CD4-positive, alpha-beta T cell treated with Interleukin-6 for 4 hours (primary cell): ENCODE measurements at regions not wholly inside any gene's neighbourhood (a gene's known extent, or its start where the extent isn't known, plus 50 kb on each side); places are given as distances from the start of the nearest gene placed in this dataset.

Source experiments
- DNase-seq: peaks from one replicate; pipeline ENCODE4 v3.0.0-alpha.2; 2020; ENCODE audit warnings: mixed read lengths

DNA sequence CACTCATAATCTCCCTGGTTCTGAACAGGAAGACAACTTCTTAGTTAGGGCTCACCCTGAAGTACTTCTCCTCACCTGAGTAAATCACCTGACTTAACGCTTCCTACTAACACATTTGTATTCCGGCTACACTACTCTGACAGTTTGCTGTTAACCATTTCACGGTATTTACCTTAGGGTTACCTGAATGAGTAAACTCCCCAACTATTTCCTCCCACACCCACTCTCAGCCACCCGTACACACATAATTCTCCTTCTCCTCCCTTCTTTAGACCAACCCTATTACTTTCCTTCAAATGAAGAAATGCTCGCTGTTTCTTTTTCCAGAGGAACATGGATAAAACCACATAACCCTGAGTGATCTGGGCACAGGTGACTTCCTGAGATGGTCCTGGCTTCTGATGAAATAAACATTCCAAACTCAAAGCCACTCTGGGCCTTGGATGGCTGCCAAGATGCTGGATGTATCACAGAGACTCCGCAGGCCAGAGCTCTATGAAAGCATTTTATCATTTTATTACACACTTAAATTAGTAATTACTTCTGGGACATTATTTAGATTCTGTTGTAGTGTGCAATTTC lies 183.6 kb upstream of the ATP11B start:
- DNase-seq = no peak

DNA sequence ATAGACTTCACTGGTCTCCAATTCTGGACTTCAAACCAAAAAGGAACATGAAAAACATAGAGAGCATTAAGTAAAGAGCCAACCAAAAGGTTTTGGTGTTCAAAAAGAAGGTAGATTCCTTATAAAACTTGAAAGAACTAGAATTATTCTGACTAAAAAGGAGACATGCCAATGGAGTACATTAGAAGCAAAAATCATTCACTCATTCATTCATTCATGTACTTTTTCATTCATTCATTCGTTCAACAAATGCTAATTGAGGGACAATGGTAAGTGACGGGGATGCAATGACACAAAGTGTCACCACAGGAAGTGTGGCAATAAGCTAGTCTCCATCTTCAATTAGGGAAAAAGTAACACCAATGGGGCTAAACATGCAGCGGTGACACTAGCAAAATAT lies 181.0 kb upstream of the ATP11B start:
- no peak for DNase-seq

DNA sequence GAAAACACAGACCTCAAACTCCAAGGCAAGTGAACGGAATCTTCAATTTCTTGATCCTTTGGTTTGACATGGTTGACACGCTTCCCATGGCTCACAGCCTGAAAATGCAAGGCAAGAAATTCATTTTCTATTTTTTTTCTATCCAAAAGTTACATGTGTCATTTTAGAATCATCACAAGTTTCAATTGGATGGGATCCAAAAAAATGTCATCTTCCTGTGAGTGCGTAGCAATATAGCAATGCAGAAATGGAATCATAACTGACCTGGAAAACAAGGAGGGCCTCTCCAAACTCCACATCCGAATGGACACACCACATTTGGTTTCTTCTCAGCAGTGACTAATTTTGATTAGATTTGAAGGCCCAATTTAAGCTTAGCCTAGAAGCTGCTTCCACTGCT lies 175.8 kb upstream of the ATP11B start:
- DNase-seq = no peak

DNA sequence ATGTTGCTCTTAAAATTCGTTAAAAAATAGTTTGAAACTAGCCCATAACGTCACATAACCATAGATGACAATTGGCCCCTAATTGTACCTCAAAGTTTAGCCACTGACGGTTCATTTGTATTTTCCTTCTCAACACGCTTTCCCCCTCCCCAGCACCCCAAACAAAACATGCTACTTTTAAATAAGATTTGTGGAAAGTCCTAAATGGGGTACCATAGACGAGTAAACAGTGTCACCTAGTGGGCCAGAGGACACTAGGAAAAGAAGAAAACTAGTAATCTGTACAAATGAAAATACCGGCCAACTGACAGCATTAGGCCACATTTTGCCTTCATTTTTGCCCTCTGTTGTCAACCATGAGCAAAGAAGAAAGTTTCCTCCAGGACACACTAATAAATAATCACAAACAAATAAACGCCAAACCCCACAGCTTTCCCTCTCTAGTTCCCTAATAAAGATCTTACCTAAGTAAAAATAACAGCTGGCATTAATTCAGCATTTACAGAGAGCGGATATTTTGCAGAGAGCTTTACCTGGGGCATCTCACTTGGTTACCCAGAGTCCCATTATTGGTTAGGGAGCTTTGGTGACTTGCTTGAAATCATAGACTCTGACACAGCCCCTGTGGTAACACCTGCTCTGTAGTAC lies 175.1 kb upstream of the ATP11B start:
- no peak for DNase-seq

DNA sequence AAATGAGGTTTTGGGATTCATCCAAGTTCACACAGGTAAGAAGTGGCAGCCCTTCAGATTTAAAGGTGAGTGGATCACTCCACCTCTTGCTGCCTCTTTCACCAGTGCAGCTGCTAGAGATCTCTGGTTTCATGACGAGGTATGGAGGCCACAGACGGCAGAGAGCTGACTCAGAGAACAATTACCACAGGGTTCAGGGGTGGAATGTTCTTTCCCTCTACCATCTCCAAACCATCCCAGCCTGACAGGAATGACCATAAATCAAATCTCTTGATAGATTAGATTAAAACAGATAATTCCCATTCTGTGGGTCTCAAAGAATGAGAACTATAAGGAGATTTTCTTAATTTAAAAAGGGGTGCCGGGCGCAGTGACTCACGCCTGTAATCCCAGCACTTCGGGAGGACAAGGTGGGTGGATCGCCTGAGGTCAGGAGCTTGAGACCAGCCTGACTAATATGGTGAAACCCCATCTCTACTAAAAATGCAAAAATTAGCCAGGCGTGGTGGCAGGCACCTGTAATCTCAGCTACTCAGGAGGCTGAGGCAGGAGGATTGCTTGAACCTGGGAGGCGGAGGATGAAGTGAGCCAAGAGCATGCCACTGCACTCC lies 174.2 kb upstream of the ATP11B start:
- DNase-seq = no peak

DNA sequence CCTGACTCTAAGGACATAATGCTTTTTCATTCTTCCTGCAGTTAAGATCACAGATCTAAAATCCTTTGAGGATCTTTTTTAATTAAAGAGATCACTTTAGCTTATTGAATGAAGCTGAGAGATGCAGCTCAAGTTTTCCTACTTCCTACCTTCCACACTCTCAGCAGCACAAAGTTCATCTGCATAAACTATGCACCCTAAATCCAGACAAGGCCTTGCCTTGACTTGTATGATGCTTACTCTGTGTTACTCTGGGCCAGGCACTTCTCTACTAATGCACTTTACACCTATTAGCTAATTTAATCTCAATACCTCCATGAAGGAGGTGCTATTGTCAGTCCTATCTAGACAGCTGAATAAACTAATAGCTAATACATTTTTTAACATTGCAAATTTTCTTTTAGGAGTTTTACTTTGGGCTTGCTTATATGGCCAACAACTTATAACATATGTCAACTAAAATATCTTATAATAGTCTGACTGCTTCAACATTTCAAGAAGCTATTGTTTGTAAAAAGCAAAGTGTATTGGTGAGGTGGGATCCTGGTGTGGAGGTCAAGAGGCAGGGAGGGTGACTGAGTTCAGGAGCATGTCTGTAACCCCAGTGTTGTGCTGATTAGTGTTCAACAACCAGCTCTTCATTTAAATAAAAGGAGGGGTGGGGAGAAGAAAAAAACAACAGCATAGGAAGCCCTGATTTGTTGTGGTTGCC lies 172.4 kb upstream of the ATP11B start:
- DNase-seq = no peak

DNA sequence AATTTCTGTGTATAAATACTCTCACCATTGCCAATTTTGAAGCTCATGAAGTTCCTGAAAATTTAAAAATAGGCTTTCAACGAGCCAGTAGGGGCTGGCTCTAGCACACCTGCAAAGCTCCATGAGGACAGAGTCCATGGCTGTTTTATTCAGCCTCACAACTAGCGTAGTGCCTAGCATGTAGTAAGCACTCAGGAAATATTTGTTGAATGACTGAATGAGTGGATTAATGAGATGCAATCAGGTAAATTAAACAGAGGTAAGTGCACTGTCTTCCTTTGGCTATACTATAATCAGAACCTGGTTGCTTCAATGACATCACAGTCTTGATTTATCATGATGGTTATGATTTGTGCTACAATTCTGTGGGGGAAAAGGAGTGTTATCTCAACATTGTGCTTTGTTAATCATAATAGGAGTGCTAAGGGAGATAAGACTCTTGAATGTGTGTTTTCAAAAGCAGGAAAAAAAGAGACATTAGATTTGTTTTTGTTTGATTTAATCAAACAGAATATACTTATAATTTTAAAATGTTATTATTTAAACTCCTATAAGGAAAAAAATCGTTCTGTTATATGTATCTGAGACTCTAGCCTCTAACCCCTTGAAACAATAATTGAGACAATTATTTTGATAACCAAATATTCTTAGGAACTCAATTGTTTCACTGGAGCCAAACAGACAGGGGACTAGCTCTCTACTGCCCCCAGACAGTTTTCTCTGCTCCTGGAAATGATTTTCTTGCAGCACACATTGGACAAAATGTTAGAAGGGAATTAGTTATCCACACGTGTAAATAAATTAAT lies 171.7 kb upstream of the ATP11B start:
- DNase-seq = no peak

DNA sequence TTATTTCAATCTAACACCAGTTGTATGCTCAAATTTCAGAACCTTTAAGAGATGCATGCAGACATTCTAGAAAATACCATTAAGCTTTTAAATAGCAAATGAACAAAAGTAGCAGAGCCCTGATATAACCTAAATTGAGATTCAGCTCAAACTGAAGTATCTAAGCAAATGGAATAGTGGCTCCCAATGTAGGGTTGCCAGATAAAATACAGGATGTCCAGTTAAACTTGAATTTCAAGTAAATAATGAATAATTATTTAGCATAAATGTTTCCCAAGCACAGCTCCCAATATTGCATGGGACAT lies 171.1 kb upstream of the ATP11B start:
- DNase-seq = no peak

DNA sequence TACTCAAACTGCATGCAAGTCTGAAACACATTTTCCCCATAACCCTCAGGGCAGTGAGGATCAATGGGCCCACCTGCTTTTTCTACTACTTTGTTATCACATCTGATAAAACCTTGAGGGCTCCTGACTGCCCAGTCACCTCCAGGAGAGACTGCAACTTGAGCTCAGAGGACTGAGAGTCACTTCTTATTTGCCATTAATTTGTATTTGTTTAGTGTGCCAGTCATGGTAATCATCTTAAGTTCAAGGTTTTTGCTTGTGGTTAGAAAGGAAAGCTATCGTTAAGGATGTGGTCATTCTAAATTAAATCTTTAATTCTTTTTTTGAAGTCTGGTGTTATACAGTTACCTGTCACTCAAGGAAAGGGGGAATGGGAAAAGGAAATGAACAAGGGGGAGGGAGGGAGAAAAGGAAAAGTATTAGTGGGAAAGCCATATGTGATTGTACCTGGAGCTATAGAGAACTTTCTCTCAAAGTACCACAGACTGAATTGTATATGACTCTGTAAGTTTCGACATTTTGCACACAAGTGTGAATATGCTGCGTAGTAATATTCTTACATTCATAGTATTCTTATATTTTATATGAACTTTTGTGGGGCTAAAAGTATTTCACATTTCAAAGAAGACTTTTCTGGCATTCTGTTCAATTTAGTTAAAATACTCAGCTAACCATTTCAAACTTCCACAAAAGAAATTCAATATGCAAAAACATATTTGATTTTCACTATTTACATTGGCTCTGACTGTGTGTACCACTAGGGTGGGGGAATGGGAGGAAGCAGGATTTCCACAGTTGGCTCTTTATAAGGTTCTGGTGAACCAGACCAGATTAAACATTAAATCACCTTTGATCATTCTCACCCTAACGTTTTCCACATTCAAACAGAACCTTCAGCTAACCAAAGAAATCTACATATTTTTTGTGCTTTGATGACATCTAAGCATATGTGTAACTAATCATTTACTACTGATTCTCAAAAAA lies 166.5 kb upstream of the ATP11B start:
- DNase-seq = no peak

DNA sequence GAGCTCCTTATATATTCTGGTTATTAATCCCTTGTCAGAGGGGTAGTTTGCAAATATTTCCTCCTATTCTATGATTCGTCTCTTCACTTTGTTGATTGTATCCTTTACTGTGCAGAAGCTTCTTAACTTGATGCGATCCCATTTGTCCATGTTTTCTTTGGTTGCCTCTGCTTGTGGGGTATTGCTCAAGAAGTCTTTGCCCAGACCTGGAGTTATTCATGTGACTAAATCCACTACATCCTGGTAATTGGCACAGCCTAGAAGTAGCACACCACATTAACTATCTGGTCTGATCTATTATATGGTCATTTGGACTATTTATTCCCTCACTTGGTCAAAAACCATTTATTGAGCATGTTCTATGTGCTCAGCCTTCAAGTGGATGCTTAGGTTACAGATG lies 164.8 kb upstream of the ATP11B start:
- no peak for DNase-seq

DNA sequence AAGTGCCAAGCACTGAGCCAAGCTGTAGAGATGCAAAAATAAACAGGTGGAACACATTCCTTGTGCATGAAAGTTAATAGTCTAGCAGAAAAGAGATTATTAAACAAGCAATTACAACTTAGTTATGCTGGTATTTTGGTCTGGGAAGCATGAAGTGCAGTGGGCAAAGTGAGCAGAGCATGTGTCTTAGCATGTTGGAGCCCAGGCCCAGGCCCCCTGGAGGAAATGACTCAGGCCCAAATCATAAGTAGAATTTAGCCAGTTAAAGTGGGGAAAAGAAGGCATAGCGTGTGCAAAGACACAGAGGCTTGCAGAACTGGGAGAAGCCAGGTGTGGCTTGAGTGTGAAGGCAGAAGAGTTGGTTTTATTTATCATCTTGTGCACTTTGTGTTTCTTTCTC lies 163.8 kb upstream of the ATP11B start:
- no peak for DNase-seq

DNA sequence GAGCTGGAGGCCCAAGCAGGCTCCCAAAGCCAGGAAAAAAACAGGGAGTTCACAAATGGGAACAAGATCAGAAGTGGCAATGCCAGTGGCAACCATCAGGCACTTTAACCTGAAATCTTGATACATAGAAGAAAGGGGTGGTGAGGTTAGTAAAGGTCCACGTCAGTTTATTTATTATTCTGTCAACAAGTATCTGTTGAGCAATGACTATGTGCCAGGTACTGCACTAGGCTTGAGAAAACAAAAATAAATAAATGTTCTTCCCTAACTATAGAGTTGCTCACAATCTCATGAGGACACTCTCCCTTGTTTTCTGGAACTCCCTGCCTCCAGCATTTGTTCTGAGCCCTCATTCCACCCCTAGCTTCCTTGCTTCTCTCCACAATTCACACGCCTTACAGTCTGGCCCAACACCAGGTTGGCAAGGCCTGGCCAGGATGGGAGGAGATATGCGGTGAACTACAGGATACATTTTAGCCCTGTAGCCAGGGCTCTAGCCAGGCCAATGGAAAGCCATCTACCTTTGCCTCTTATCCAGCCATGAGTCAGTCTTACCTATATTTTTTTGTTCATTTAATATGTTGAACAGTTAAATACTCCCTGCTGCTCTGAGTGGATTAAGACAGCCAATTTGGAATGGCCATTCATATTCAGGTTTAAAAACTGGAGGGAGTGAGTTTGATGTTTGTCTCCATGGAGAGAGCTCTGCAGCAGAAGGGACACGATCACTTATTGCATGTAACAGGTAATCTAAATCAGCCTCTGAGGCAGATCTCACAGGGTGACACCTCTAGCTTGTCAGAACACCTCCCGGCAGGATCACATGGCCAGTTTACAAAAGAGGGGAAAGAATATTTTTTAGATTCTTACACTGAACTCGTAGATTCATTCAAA lies 161.9 kb upstream of the ATP11B start:
- no peak for DNase-seq

DNA sequence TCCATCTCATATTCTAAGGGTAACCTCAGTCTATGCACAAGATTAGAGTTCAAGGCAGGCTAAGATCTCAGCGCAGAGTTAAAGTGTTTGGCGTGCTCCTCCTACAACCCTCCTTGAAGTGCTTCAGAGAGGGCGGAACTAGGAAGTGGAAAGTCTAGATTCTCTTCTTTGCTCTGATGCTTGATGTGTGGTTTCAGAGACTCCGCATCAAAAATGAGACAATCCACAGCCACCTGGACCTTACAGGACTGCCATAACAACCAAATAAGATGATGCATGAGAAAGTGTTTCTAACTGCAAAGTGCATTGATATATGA lies 161.3 kb upstream of the ATP11B start:
- DNase-seq = no peak

DNA sequence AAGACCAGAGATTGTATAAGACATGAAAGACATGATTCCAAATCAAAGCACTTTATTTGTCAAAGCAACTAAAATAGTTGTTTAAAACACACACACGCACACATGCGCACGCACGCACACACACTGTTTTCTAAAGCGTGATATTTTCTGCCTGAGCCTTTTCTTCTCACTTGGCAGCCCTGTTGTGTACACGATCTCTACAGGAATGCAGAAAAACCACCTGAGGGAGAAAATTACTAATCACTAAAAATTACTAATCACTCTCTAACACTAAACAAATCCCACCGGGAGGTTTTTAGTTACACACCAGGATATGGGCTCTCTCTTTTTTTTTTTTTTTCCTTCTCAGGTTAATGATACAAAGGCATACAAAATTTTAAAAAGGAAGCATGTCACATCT lies 160.1 kb upstream of the ATP11B start:
- DNase-seq = no peak

DNA sequence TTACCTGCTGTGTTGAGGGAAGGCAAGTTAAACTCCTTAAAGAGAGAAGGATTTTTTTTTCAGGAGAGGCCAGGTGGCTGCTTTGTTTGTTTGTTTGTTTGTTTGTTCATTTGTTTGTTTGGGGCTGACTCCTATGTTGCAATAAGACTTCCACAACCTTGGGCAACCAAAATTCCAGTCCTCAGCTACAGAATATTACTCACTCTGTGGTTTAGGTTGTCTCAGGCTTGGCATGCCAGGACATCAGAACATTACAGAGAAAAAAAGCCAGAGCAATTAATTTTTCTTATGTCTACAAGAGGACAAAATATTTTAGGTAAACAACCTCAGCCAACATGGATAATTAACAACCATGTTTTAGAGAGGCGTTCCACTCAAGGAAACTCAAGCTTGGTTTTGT lies 156.7 kb upstream of the ATP11B start:
- DNase-seq = no peak

DNA sequence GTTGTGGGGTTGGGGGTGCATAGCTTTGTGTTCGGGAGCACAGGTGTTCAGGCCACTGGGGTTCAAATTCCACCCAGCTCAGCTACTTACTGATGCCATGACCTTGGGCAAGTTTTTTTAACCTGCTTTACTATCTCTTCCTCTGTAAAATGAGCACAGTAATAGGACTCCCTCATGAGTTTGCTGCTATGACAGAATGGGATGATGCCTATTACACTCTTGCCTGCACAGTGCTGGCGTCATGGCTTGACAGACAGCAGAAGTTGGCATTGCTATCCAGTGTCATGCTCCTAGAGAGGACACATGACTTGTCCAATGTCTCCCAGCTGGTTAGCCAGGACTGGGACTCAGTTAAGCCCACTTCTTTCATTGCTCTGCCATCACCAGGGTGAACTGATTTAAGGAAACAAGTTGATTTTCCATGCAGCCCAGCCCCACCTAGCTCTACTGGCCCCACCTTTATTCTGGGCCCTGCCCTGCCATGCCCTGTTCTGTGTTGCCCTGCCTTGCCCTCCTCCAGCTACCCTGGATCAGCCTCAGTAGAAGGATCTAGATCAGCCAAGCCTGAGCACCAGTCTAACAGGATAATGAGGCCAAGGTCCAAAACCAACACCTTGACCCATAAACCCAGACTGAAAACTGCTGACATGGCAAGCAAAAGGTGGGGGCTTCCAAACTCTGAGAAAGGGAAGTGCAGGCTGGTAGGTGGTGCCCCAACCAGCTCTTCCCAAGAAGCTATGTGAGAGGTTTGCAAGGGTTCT lies 155.8 kb upstream of the ATP11B start:
- no peak for DNase-seq

DNA sequence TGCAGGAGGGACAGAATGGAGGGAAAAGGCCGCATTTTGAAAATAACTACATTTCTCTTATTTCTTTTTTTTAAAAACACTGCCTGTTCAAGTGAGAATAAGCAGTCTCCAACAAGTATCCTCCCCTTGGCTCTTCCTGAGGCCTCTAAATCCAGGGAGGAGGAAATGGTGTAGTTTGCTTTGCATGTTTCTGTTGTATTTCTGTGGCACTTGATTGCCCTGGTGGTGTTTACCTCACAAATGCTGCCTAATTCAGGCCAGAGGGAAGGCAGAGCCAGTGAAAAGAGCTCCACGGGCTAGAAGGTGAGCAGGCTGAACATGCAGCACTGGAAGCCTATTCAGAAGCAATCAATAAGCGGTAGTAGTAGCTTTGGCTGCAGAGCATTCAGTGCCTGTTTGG lies 149.3 kb upstream of the ATP11B start:
- DNase-seq = no peak

DNA sequence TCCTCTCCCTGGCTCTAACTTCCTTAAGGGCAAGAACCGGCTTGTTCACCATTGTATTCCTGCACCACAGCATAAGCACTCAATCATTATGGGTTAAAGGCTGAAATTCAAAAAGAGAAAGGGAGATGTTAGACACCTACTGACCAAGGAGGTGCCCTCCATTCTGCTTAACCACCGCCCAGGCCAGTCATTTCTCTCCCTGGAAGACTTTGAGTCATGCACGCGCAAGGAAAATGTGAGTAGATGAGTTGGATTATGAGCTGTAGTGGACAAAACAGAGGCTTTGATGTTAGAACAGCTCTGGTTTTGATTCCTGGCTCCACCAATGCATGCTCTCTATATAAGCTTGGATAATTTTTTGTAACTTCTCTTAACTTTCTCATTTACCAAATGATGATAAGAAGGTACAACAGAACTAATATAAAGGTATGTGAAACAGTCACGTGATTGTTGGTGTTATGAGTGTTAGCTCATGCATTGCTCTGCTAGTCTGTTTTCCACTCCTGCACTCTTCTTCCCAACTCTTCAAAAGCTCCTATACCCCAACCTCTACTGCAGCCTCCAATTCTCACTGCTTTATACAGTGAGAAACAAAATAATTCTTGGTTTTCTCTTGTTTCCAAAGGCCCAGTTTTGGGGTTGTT lies 148.4 kb upstream of the ATP11B start:
- DNase-seq = no peak

DNA sequence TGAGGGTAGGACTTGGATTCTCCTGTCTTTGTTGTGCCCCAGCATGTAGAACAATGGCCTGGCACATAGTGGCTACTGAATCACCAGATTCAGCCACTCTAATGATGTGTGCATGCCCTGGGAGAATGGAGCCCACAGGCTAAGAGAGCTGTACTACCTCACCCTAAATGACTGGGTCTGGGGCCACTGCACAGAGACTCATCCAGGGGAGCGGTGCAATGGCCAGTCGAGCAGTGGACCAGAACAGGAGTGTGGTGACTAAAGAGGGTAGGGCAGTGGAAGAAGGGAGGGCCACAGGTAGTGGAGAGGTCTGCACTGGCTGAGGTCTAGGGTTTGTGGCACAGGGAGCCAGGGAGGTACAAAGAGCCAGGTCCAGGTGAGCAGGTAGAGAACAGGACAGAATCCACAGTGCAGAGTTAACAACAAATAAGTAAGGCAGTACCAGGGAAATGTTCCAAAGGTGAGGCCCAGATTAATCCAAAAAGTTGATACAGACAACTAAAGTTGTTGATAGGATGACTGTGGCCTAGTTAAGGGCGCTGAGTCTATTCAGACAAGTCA lies 142.7 kb upstream of the ATP11B start:
- DNase-seq = no peak

DNA sequence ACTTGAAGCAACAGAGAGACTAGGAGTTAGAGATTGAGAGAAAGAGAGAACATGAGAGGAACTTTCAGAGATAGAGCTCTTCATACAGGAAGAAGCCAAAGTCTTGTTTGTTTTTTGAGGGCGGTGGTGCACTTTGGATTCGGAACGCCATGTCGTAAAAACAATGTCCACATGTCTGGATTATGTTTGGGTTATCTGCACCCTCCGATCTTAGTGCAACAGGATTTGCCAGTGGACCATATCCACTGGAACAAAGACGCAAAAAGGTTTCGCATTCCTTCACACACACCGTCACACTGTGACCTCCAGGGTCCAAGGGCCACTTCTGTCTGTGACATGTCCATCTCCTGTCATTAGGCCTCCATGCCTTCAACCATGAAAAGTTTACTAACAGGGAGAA lies 141.8 kb upstream of the ATP11B start:
- no peak for DNase-seq
